C4-2B (cell line): ENCODE measurements at regions not wholly inside any gene's neighbourhood (a gene's known extent, or its start where the extent isn't known, plus 50 kb on each side); places are given as distances from the start of the nearest gene placed in this dataset.

Experiments
- H3K27ac ChIP-seq: fragments of 450-650 bp; 2 replicates; pipeline ENCODE4 v1.5.1; 2017
- CTCF ChIP-seq: fragments of 450-650 bp; conservative IDR thresholded peaks from 2 replicates; pipeline ENCODE4 v1.5.1; 2017; ENCODE audit warnings: mild to moderate bottlenecking
- ZFX ChIP-seq: fragments of 450-650 bp; IDR thresholded peaks from 2 replicates; pipeline ENCODE4 v1.6.1; 2017

- no peak for TF ChIP-seq ZFX
- no peak for TF ChIP-seq CTCF
- no peak overlapping the region for H3K27ac ChIP-seq
These were observed 695.5 kb downstream of the EPHA3 start for GRCh38 chr3:89802881-89803280.

GRCh38 chr3:89803711-89804110 is 696.3 kb downstream of the EPHA3 start:
- TF ChIP-seq ZFX (no peak), CTCF (no peak)

GRCh38 chr3:89806166-89806565 is 698.7 kb downstream of the EPHA3 start:
- H3K27ac ChIP-seq = no peak overlapping the region
- TF ChIP-seq ZFX (no peak), CTCF (no peak)

More at GRCh38 chr3:89803711-89804110, 696.3 kb downstream of the EPHA3 start:
- no peak overlapping the region for H3K27ac ChIP-seq

- TF ChIP-seq CTCF = no peak
- TF ChIP-seq ZFX = no peak
These were observed 701.3 kb downstream of the EPHA3 start for GRCh38 chr3:89808680-89809197.

GRCh38 chr3:89813500-89813899 is 706.1 kb downstream of the EPHA3 start:
- no peak for TF ChIP-seq CTCF
- TF ChIP-seq ZFX = no peak
- no peak overlapping the region for H3K27ac ChIP-seq

More at GRCh38 chr3:89808680-89809197, 701.3 kb downstream of the EPHA3 start:
- H3K27ac ChIP-seq = no peak overlapping the region

- no peak overlapping the region for H3K27ac ChIP-seq
- no peak for TF ChIP-seq CTCF
- TF ChIP-seq ZFX = no peak
These were observed 733.6 kb downstream of the EPHA3 start for GRCh38 chr3:89841041-89841440.

GRCh38 chr3:89845053-89845452 is 737.6 kb downstream of the EPHA3 start:
- TF ChIP-seq CTCF (no peak), ZFX (no peak)
- no peak overlapping the region for H3K27ac ChIP-seq
